Pancreas (tissue), 10 donors: ENCODE measurements at regions not wholly inside any gene's neighbourhood (a gene's known extent, or its start where the extent isn't known, plus 50 kb on each side); places are given as distances from the start of the nearest gene placed in this dataset.

Source experiments
- ATAC-seq, 4 donors: fragments of 200-7000 bp; cut with Tn5 transposase; one replicate each; pipeline versions ENCODE4 v1.8.0 to v1.9.1; 2020; ENCODE audit warnings: mild to moderate bottlenecking in 4 of 4, moderate library complexity in 4 of 4
- DNase-seq, 6 donors: peaks; one replicate each; pipeline ENCODE4 v3.0.0-alpha.2; 2020
- FAIRE-seq: peaks from 2 replicates; lab custom pipeline; 2012; peaks lifted over from hg19 to GRCh38; lab: Jason Lieb, UNC
- H3K27ac ChIP-seq, 4 donors: fragments of 200-600 bp; sonication (generic); 1 replicate in 3 of 4; 2 replicates in 1 of 4; pipeline versions ENCODE4 v1.5.0 to v1.8.0; 2020
- H3K27me3 ChIP-seq, 4 donors: fragments of 200-600 bp; one replicate each; pipeline ENCODE4 v1.8.0; 2021
- H3K36me3 ChIP-seq, 3 donors: fragments of 200-600 bp; sonication (generic) in 1 of 3; one replicate each; pipeline versions ENCODE4 v1.5.0 to v1.8.0; 2020 to 2021
- H3K4me1 ChIP-seq, 3 donors: fragments of 200-600 bp; one replicate each; pipeline ENCODE4 v1.8.0; 2021
- H3K4me3 ChIP-seq, 4 donors: fragments of 200-600 bp; sonication (generic) in 2 of 4; one replicate each; pipeline versions ENCODE4 v1.5.0 to v1.8.0; 2020 to 2021
- H3K9me3 ChIP-seq, 4 donors: fragments of 200-600 bp; one replicate each; pipeline ENCODE4 v1.8.0; 2021
- WGBS, 2 donors: extraction: QIAGEN DNeasy Blood & Tissue Kit; methylation state at CpG; one replicate each; pipeline ENCODE4 v1.1.7; 2013; 5-methylcytosine and 5-hydroxymethylcytosine counted together
- intact Hi-C, 3 donors: fragments of 100-400 bp; cut with DNase I; formaldehyde crosslinking; loops; one replicate each; pipeline versions ENCODE4 v1.11.1 to v1.14.2; 2022
- TF ChIP-seq, protein P1 (sequence below), 4 donors: fragments of 200-600 bp; sonication (generic) in 3 of 4; IDR thresholded peaks; one replicate each; pipeline versions ENCODE4 v1.5.0 to v1.8.0; 2021; ENCODE audit warnings: antibody characterized with exemption in 4 of 4
- donor health status: healthy with polysubstance abuse.
- donor health status: DM: no; HTN: no; CAD: no; lungs with moderate emphysema.
- donor health status: DM: no; HTN: no; CAD: no.
- donor health status: control.
- donor health status: control.
- donor health status: Bipolar disorder and iron deficiency.
- donor health status: DM: yes; HTN: yes; CAD: no.
- donor health status: DM: no; HTN: no; CAD: no.
- donor health status: DM: no; HTN: no; CAD: no.
- donor health status: DM: yes; HTN: yes; CAD: no.

DNA sequence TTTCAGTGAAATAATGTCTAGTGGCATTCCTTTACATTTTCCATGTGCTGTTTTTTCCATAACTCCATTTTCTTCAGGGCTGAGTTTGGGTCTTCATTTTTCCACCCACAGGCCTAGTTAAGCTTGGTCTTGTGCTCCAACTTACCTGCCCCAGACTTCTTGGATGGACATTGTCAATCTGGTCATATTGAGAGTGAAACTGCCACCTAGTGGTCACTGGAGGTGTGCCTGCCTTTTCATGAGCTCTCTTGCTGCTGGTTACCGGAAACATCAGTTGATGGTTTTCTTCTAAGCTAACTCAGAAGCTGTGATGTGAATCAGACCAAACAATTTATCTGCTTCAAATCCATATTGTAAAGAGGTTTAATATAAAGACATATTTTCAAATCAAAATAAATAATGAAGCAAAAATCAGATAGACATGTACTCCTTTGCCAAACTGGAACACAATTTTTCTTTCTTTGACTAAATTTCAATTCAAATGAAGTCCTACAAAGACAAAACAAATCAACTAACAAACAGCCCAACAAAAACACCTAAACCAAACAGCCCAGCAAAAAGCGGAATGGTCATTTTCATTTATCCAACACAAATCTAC lies 135.1 kb upstream of the RASGRP1 start:
- ATAC-seq (peak; percentile 52 to 60 (median 56)), FAIRE-seq (no peak), DNase-seq (peak in 5 of 6 donors; percentile 40 to 63 (median 49))
- Histone ChIP-seq H3K9me3 (no peaks in the 10 kb centered on the region), H3K27me3 (no peaks in the 10 kb centered on the region), H3K4me1 (peaks cover 11 to 21% (median 15%) of the 10 kb centered on the region in 3 donors), H3K4me3 (no peak overlapping the region), H3K27ac (no peak overlapping the region), H3K36me3 (no peaks in the 10 kb centered on the region)
- 53 to 59% methylated on average over 2 of the region's 2 CpGs for WGBS, 2 donors
- TF ChIP-seq, protein P1, sequence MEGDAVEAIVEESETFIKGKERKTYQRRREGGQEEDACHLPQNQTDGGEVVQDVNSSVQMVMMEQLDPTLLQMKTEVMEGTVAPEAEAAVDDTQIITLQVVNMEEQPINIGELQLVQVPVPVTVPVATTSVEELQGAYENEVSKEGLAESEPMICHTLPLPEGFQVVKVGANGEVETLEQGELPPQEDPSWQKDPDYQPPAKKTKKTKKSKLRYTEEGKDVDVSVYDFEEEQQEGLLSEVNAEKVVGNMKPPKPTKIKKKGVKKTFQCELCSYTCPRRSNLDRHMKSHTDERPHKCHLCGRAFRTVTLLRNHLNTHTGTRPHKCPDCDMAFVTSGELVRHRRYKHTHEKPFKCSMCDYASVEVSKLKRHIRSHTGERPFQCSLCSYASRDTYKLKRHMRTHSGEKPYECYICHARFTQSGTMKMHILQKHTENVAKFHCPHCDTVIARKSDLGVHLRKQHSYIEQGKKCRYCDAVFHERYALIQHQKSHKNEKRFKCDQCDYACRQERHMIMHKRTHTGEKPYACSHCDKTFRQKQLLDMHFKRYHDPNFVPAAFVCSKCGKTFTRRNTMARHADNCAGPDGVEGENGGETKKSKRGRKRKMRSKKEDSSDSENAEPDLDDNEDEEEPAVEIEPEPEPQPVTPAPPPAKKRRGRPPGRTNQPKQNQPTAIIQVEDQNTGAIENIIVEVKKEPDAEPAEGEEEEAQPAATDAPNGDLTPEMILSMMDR (IDR thresholded peaks at IDR 0.05), result peak; percentile 66 to 88 (median 81)
- intact Hi-C loops, result loop anchor here in 1 of 3 donors (10.0 kb wide), 1 partner anchor 255 kb away; no protein-coding TSS in a partner anchor

GRCh38 chr15:38701149-38701548 lies 136.5 kb upstream of the RASGRP1 start:
- TF ChIP-seq, protein P1 (IDR thresholded peaks at IDR 0.05), result no peak
- intact Hi-C loops, result no loop called here

GRCh38 chr15:38702178-38702912 lies 137.7 kb upstream of the RASGRP1 start:
- Histone ChIP-seq H3K4me3 (no peak overlapping the region), H3K27ac (peak overlapping the region in 3 of 4 donors; percentile 18 to 53 (median 24)), H3K27me3 (no peaks in the 10 kb centered on the region), H3K36me3 (no peaks in the 10 kb centered on the region), H3K9me3 (no peaks in the 10 kb centered on the region), H3K4me1 (peaks cover 11 to 21% (median 15%) of the 10 kb centered on the region in 3 donors)
- WGBS, 2 donors, result 6 to 13% methylated on average over 3 of the region's 3 CpGs
- peak; percentile 78 to 87 (median 82) for ATAC-seq
- TF ChIP-seq, protein P1 (IDR thresholded peaks at IDR 0.05), result no peak
- FAIRE-seq, result peak; percentile 70
- intact Hi-C loops, result no loop called here
- DNase-seq, result peak; percentile 60 to 91 (median 84)

More at GRCh38 chr15:38701149-38701548, 136.5 kb upstream of the RASGRP1 start:
- WGBS, 2 donors, result 91 to 95% methylated on average over 5 of the region's 5 CpGs
- no peak for DNase-seq
- no peaks in the 10 kb centered on the region for H3K36me3 ChIP-seq
- H3K9me3 ChIP-seq, result no peaks in the 10 kb centered on the region
- H3K4me1 ChIP-seq, result peaks cover 11 to 21% (median 15%) of the 10 kb centered on the region in 3 donors
- FAIRE-seq, result no peak
- H3K27ac ChIP-seq, result no peak overlapping the region
- no peaks in the 10 kb centered on the region for H3K27me3 ChIP-seq
- no peak for ATAC-seq
- no peak overlapping the region for H3K4me3 ChIP-seq

DNA sequence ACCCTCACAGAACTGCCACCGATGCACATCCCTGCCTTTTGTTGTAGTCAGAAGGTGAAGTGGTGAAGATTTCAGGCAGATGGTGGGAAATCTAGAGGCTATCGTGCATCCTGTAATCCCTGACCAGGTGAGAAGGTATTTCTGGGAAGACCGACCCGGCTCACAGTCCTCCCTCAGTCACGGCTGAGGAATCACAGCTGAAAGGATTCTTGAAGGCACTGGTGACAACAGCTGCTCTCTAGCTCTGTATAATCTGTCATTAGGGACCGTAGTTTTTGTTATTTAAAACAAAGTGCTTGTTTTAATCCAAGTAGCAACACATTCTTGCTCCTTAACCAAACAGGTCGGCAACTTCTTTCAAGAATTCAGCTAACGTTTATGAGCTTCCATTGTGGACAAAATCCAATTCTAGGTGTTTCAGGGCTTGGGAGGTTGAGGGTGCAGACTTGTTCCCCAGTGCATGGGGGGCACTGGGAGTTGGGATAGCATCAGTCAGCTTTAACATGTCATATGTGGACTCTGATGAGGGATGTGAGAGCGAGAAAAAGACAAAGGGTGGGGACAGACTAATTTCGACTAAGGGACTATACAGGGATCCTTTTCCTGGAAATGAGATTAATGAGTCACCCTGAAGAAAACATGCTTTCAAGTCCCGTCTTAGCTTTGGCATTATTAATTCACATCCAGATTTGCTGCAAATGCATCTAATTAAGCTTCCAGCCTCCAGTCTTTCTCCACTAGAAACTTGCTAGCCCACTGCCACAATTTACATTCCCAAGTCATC lies 141.0 kb upstream of the RASGRP1 start:
- peaks cover 11 to 21% (median 15%) of the 10 kb centered on the region in 3 donors for H3K4me1 ChIP-seq
- FAIRE-seq, result no peak
- H3K36me3 ChIP-seq, result no peaks in the 10 kb centered on the region
- no peaks in the 10 kb centered on the region for H3K27me3 ChIP-seq
- no peak for DNase-seq
- H3K4me3 ChIP-seq, result no peak overlapping the region
- ATAC-seq, result no peak
- intact Hi-C loops, result no loop called here
- WGBS, 2 donors, result 54 to 64% methylated on average over 11 of the region's 11 CpGs
- TF ChIP-seq, protein P1 (IDR thresholded peaks at IDR 0.05), result no peak
- H3K27ac ChIP-seq, result no peak overlapping the region
- H3K9me3 ChIP-seq, result no peaks in the 10 kb centered on the region
